ENCODE measurements at regions not wholly inside any gene's neighbourhood (a gene's known extent, or its start where the extent isn't known, plus 50 kb on each side); places are given as distances from the start of the nearest gene placed in this dataset.

DNA sequence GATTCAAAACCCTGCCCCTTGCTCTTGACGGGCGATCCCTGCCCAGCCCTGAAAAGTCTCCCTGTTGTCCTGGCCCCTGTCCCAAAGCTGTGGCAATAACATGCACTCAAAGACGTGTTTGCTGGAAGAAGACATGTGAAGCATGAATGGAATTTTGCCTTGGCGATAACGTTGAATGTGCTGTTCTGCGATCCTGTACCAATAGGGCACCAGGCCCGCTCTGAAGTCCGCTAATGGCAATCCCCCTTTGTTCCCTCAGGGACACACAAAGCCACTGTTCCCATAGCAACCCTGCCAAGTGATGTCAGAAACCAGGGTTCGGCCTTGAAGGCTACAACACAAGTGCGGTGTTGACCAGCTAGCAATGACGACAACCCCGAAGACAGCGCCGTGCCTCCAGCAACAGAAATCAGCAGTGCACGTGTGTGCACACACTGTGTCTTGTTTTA, 284.6 kb downstream of the KLF6 start:
- Histone ChIP-seq H3K27me3 (no peaks in the 10 kb centered on the region), H3K9me3 (no peaks in the 10 kb centered on the region), H3K4me3 (no peak overlapping the region), H3K36me3 (no peaks in the 10 kb centered on the region), H3K27ac (peak overlapping the region in 10 of 12 donors; percentile 3 to 75 (median 46)), H3K4me1 (peaks cover 0 to 24% (median 5%) of the 10 kb centered on the region in 12 donors)
- ATAC-seq: peak; percentile 92 to 96 (median 94)
- TF ChIP-seq, protein P1, sequence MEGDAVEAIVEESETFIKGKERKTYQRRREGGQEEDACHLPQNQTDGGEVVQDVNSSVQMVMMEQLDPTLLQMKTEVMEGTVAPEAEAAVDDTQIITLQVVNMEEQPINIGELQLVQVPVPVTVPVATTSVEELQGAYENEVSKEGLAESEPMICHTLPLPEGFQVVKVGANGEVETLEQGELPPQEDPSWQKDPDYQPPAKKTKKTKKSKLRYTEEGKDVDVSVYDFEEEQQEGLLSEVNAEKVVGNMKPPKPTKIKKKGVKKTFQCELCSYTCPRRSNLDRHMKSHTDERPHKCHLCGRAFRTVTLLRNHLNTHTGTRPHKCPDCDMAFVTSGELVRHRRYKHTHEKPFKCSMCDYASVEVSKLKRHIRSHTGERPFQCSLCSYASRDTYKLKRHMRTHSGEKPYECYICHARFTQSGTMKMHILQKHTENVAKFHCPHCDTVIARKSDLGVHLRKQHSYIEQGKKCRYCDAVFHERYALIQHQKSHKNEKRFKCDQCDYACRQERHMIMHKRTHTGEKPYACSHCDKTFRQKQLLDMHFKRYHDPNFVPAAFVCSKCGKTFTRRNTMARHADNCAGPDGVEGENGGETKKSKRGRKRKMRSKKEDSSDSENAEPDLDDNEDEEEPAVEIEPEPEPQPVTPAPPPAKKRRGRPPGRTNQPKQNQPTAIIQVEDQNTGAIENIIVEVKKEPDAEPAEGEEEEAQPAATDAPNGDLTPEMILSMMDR (IDR thresholded peaks at IDR 0.05): no peak
- TF ChIP-seq POLR2A (IDR thresholded peaks at IDR 0.05): no peak
- intact Hi-C loops (cut with DNase I): loop anchor here in 3 of 10 donors (2.0 to 5.0 kb wide), 3 partner anchors 18 to 282 kb away; no protein-coding TSS in a partner anchor
- WGBS, 4 donors: 39 to 49% (median 43%) methylated on average over 15 of the region's 15 CpGs
- DNase-seq: peak; percentile 68 to 91 (median 71)

DNA sequence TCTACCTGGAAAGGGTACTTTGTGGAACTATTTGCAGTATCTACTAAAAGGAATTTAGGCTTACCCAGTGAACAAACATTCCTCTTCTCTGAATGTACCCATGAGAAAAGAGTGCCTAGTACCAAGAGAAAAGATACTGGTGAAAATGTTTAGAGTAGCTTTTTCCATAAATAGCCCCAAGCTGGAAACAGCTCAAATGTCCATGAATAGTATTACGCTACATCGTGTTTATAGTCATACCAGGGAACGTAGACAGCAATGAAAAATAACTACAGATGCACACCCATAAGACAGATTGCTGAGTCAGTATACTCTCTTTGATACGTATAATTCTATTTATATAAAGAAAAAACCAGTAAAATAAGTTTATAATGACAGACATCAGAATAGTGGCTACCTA, 285.9 kb downstream of the KLF6 start:
- Histone ChIP-seq H3K36me3 (no peaks in the 10 kb centered on the region), H3K27me3 (no peaks in the 10 kb centered on the region), H3K27ac (peak overlapping the region in 6 of 12 donors; percentile 21 to 75 (median 58)), H3K4me1 (peaks cover 0 to 24% (median 5%) of the 10 kb centered on the region in 12 donors), H3K9me3 (no peaks in the 10 kb centered on the region), H3K4me3 (no peak overlapping the region)
- DNase-seq (no peak), ATAC-seq (no peak)
- TF ChIP-seq, protein P1 (IDR thresholded peaks at IDR 0.05): no peak
- no peak for TF ChIP-seq POLR2A (IDR thresholded peaks at IDR 0.05)
- intact Hi-C loops (cut with DNase I): loop anchor here in 1 of 10 donors (5.0 kb wide), 1 partner anchor 73 kb away; no protein-coding TSS in a partner anchor
- WGBS, 4 donors: 51 to 62% (median 61%) methylated on average over 4 of the region's 4 CpGs

DNA sequence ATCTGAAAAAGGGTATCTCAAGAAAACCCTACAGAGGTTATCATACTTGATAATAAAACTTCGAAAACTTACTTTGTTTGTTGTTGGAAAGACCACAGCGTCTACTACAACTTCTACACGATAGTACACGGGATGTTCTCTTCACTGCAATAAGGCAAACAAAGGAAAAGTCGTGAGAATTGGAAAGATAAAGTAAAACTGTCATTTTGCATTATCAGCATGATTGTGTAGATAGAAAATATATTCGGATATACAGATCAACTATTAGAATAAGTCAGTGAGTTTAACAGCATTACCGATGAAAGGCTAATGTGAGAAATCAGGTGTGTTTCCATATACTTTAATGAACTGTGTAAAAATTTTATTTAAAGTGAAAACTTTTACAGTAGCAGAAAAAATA, 287.4 kb downstream of the KLF6 start:
- WGBS, 4 donors: 88 to 91% (median 90%) methylated on average over 7 of the region's 7 CpGs
- ATAC-seq (no peak), DNase-seq (no peak)
- no peak for TF ChIP-seq POLR2A (IDR thresholded peaks at IDR 0.05)
- TF ChIP-seq, protein P1 (IDR thresholded peaks at IDR 0.05): no peak
- Histone ChIP-seq H3K27me3 (no peaks in the 10 kb centered on the region), H3K27ac (no peak overlapping the region), H3K4me3 (no peak overlapping the region), H3K36me3 (no peaks in the 10 kb centered on the region), H3K4me1 (peaks cover 0 to 27% (median 5%) of the 10 kb centered on the region in 12 donors), H3K9me3 (no peaks in the 10 kb centered on the region)
- intact Hi-C loops (cut with DNase I): loop anchor here in 1 of 10 donors (5.0 kb wide), 1 partner anchor 75 kb away; no protein-coding TSS in a partner anchor

DNA sequence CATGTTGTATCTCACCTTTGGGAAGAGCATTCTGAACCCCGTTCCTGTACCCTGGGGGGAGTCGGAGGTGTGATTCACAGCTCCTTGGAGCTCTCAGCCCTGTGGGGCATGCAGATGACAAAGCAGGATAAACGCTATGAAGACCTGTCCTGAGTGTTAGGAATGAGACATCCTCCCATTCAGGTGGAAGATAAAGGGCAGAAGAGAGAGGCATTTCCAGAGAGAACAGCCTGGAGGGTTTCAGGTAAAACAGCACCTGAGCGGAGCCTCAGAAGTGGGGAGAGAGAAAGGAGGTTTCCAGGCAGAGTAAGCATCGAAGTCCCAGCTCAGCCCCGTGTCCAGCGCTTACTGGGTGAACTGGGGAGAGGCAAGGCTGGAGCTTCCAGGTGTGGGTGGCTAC, 288.9 kb downstream of the KLF6 start:
- Histone ChIP-seq H3K4me3 (no peak overlapping the region), H3K9me3 (no peaks in the 10 kb centered on the region), H3K36me3 (no peaks in the 10 kb centered on the region), H3K4me1 (peaks cover 0 to 27% (median 5%) of the 10 kb centered on the region in 12 donors), H3K27ac (peak overlapping the region in 1 of 12 donors; percentile 88), H3K27me3 (no peaks in the 10 kb centered on the region)
- ATAC-seq (no peak), DNase-seq (no peak)
- intact Hi-C loops (cut with DNase I): loop anchor here in 1 of 10 donors (5.0 kb wide), 1 partner anchor 76 kb away; no protein-coding TSS in a partner anchor
- 94 to 97% (median 96%) methylated on average over 7 of the region's 7 CpGs for WGBS, 4 donors
- TF ChIP-seq, protein P1 (IDR thresholded peaks at IDR 0.05): no peak
- TF ChIP-seq POLR2A (IDR thresholded peaks at IDR 0.05): no peak

All from heart left ventricle (tissue), 16 donors.